Colonic mucosa (tissue), 4 donors: ENCODE measurements at regions not wholly inside any gene's neighbourhood (a gene's known extent, or its start where the extent isn't known, plus 50 kb on each side); places are given as distances from the start of the nearest gene placed in this dataset.
"Not testable (repeated sequence)": the region's sequence is repeated elsewhere in the genome, so short reads cannot be mapped to it uniquely, and the experiment has no call there.

Experiments used
- DNase-seq: peaks from one replicate; pipeline ENCODE4 v3.0.0-alpha.2; 2020
- H3K27ac ChIP-seq: fragments of 200-600 bp; one replicate; pipeline ENCODE4 v1.8.0; 2021
- H3K27me3 ChIP-seq: fragments of 200-600 bp; one replicate; pipeline ENCODE4 v1.8.0; 2021
- H3K36me3 ChIP-seq: fragments of 200-600 bp; one replicate; pipeline ENCODE4 v1.8.0; 2021
- H3K4me1 ChIP-seq: fragments of 200-600 bp; one replicate; pipeline ENCODE4 v1.8.0; 2021; ENCODE audit warnings: mild to moderate bottlenecking
- H3K4me3 ChIP-seq: fragments of 200-600 bp; one replicate; pipeline ENCODE4 v1.8.0; 2021
- H3K9ac ChIP-seq, 2 donors: one replicate each; pipeline ENCODE4 v1.7.0; 2013; ENCODE audit warnings: control low read depth in 2 of 2, low read depth in 2 of 2, low read length in 2 of 2
- H3K9me3 ChIP-seq: fragments of 200-600 bp; one replicate; pipeline ENCODE4 v1.8.0; 2021
- CTCF ChIP-seq: fragments of 200-600 bp; IDR thresholded peaks from one replicate; pipeline ENCODE4 v1.8.0; 2022; ENCODE audit warnings: antibody characterized with exemption, mild to moderate bottlenecking
- intact Hi-C: fragments of 100-400 bp; cut with DNase I; formaldehyde crosslinking; loops from one replicate; pipeline ENCODE4 v1.14.1; 2022
- donor health status: healthy.
- donor health status: DM: no; HTN: no; CAD: no.
- donor health status: DM: no; HTN: no; CAD: no.

DNA sequence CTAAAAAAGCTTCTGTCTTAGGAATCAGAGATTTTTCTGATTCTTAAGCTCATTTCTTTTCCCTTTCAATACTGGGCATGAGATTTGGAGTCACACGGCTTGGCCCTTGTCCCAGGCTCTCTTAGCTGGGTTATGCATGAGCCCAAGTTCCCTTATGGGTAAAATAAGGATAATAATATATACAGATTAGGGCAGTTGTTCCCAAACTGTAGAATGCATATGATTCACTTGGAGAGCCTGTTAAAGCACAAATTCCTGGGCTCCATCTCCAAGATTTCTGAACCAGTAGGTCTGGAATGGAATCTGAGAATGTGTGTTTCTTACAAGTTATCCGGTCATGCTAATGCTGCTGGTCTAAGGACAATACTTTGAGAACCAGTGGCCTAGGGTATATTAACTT is 154.0 kb downstream of the REEP3 start:
- DNase-seq = no peak
- Histone ChIP-seq H3K36me3 (no peaks in the 10 kb centered on the region), H3K9ac (no peak overlapping the region), H3K9me3 (no peaks in the 10 kb centered on the region), H3K27me3 (no peaks in the 10 kb centered on the region), H3K27ac (no peak overlapping the region), H3K4me1 (no peaks in the 10 kb centered on the region), H3K4me3 (no peak overlapping the region)
- intact Hi-C loops = no loop called here
- no peak for TF ChIP-seq CTCF

DNA sequence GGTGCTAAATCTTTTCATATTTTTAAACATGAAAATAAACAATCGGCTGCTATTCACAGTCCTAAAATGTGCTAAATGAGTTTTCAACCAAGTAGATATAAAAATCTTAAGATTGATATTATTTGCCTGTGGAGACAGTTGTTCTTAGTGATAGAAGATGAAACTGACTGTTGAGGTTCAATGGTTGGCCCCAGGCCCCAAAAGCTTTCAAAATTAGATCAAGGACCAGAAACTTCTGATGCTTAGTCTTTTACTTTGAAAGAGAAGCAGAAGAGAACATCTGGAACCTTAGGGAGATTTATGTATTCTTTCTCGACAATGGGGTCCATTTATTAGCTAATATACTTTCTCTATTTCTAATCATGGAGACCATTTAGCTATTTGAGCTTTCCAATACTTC is 155.8 kb downstream of the REEP3 start:
- Histone ChIP-seq H3K9ac (no peak overlapping the region), H3K4me1 (no peaks in the 10 kb centered on the region), H3K4me3 (no peak overlapping the region), H3K27me3 (no peaks in the 10 kb centered on the region), H3K36me3 (no peaks in the 10 kb centered on the region), H3K9me3 (no peaks in the 10 kb centered on the region), H3K27ac (no peak overlapping the region)
- TF ChIP-seq CTCF = no peak
- intact Hi-C loops = no loop called here
- DNase-seq = no peak

DNA sequence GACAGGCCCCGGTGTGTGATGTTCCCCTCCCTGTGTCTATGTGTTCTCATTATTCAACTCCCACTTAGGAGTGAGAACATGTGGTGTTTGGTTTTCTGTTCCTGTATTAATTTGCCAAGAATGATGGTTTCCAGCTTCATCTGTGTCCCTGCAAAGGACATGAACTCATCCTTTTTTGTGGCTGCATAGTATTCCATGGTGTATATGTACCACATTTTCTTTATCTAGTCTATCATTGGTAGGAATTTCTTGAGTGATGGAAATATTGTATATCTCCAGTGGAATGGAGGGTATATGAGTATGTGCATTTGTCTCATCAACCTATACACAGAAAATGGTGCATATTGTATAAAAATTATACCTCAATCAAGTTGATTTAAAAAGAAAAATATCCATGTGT is 159.3 kb downstream of the REEP3 start:
- intact Hi-C loops, H3K27me3 ChIP-seq, H3K9ac ChIP-seq, H3K4me1 ChIP-seq, H3K36me3 ChIP-seq, H3K4me3 ChIP-seq, DNase-seq, H3K27ac ChIP-seq, H3K9me3 ChIP-seq: not testable (repeated sequence)

GRCh38 chr10:63681993-63682697 is 160.9 kb downstream of the REEP3 start:
- intact Hi-C loops = no loop called here
- Histone ChIP-seq H3K27ac (no peak overlapping the region), H3K4me3 (no peak overlapping the region), H3K9ac (no peak overlapping the region), H3K27me3 (no peaks in the 10 kb centered on the region), H3K36me3 (no peaks in the 10 kb centered on the region), H3K9me3 (no peaks in the 10 kb centered on the region), H3K4me1 (no peaks in the 10 kb centered on the region)
- no peak for TF ChIP-seq CTCF
- DNase-seq = no peak

DNA sequence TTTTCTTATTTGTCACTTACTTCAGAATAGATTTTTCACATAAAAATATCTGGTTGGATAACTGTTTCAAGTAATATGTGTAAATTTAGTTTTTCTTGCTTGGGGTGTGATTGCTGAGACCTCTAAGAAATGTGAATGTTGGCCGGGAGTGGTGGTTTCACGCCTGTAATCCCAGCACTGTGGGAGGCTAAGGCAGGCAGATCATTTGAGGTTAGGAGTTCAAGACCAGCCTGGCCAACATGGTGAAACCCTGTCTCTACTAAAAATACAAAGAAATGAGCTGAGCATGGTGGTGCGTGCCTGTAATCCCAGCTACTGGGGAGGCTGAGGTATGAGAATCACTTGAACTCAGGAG is 161.5 kb downstream of the REEP3 start:
- H3K36me3 ChIP-seq, H3K4me1 ChIP-seq, H3K9ac ChIP-seq, DNase-seq, intact Hi-C loops, H3K9me3 ChIP-seq, H3K4me3 ChIP-seq, H3K27ac ChIP-seq, H3K27me3 ChIP-seq: not testable (repeated sequence)

GRCh38 chr10:63683223-63683622 is 162.0 kb downstream of the REEP3 start:
- no peaks in the 10 kb centered on the region for H3K4me1 ChIP-seq
- H3K4me3 ChIP-seq = no peak overlapping the region
- no peaks in the 10 kb centered on the region for H3K27me3 ChIP-seq
- no peak for TF ChIP-seq CTCF
- no peak overlapping the region for H3K27ac ChIP-seq
- no peaks in the 10 kb centered on the region for H3K9me3 ChIP-seq
- H3K36me3 ChIP-seq = no peaks in the 10 kb centered on the region
- H3K9ac ChIP-seq = no peak overlapping the region
- intact Hi-C loops = no loop called here
- DNase-seq = no peak
